ENCODE measurements at regions not wholly inside any gene's neighbourhood (a gene's known extent, or its start where the extent isn't known, plus 50 kb on each side); places are given as distances from the start of the nearest gene placed in this dataset.

DNA sequence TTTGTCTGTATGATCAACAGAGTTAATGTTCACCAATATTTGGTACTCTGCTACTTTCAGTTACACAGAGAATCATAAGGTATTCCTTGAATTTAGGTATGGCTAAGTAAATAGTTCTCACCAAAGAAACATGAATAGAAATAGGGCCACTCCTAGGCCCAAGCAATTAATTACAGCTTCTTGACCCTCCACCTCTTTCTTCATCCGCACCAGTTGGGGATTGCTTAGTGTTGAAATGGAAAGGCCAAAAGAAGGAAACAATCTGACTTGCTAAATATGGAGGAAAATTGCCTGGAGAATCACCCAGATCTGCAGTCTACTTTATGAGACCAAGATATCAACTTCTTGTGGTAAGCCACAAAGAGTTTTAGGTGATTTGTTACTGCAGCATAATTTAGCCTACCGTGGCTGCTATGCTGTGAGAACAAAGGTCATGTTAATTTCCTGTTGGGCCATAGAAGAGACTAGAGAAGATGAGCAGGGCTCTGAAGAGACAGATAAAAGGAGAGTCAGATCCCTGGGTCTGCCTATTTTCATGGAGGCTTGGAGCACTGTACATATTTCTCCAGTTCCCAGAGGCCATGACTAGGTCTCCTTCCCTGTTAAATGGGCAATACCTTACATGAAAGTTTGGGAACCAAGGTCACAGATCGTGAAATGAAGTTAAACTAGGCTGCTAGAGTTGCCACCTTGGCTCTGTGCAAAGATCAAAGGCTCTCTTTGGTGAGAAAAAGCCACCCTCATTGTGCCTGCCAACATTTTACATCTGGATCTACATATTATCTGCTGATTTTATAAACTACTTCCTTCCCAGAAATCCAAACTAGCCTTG, 93.3 kb upstream of the GDF10 start:
- H3K27me3 ChIP-seq (ENCODE audit: control insufficient read depth, insufficient read depth, low read length), result no peaks in the 10 kb centered on the region; the same call in 1 of the 2 replicates
- no peak overlapping the region for H3K4me3 ChIP-seq (ENCODE audit: low read depth in 2 of 2, low read length in 2 of 2)
- no peaks in the 10 kb centered on the region for H3K4me1 ChIP-seq (ENCODE audit: control insufficient read depth, insufficient read depth, low read length)
- H3K27ac ChIP-seq (ENCODE audit: low read length), result no peak overlapping the region
- ATAC-seq (no peak), DNase-seq (ENCODE audit: low read depth, low spot score) (no peak)
- no peaks in the 10 kb centered on the region for H3K9me3 ChIP-seq (ENCODE audit: control insufficient read depth, insufficient read depth, low read depth, low read length)
- CTCF ChIA-PET, result no interaction called here
- no TSS peak for BruUV-seq (replicated peaks)
- intact Hi-C loops (cut with micrococcal nuclease; ENCODE audit: unreplicated experiment) (no loop called here), in situ Hi-C loops (cut with HindIII; ENCODE audit: low pct_unique_long_range_greater_than_20kb, low sequenced_read_pairs) (no loop called here)
- TF ChIP-seq SIN3A (IDR thresholded peaks at IDR 0.05; ENCODE audit: borderline replicate concordance, insufficient read depth, low read depth, low read length) (no peak), TCF7L2 (IDR thresholded peaks at IDR 0.05; ENCODE audit: low read depth, low read length) (no peak), POLR2AphosphoS5 (IDR thresholded peaks at IDR 0.05; ENCODE audit: low read depth, low read length) (no peak)
- TF ChIP-seq, protein P1, sequence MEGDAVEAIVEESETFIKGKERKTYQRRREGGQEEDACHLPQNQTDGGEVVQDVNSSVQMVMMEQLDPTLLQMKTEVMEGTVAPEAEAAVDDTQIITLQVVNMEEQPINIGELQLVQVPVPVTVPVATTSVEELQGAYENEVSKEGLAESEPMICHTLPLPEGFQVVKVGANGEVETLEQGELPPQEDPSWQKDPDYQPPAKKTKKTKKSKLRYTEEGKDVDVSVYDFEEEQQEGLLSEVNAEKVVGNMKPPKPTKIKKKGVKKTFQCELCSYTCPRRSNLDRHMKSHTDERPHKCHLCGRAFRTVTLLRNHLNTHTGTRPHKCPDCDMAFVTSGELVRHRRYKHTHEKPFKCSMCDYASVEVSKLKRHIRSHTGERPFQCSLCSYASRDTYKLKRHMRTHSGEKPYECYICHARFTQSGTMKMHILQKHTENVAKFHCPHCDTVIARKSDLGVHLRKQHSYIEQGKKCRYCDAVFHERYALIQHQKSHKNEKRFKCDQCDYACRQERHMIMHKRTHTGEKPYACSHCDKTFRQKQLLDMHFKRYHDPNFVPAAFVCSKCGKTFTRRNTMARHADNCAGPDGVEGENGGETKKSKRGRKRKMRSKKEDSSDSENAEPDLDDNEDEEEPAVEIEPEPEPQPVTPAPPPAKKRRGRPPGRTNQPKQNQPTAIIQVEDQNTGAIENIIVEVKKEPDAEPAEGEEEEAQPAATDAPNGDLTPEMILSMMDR (IDR thresholded peaks at IDR 0.05), result no peak
- TF ChIP-seq, protein P2, sequence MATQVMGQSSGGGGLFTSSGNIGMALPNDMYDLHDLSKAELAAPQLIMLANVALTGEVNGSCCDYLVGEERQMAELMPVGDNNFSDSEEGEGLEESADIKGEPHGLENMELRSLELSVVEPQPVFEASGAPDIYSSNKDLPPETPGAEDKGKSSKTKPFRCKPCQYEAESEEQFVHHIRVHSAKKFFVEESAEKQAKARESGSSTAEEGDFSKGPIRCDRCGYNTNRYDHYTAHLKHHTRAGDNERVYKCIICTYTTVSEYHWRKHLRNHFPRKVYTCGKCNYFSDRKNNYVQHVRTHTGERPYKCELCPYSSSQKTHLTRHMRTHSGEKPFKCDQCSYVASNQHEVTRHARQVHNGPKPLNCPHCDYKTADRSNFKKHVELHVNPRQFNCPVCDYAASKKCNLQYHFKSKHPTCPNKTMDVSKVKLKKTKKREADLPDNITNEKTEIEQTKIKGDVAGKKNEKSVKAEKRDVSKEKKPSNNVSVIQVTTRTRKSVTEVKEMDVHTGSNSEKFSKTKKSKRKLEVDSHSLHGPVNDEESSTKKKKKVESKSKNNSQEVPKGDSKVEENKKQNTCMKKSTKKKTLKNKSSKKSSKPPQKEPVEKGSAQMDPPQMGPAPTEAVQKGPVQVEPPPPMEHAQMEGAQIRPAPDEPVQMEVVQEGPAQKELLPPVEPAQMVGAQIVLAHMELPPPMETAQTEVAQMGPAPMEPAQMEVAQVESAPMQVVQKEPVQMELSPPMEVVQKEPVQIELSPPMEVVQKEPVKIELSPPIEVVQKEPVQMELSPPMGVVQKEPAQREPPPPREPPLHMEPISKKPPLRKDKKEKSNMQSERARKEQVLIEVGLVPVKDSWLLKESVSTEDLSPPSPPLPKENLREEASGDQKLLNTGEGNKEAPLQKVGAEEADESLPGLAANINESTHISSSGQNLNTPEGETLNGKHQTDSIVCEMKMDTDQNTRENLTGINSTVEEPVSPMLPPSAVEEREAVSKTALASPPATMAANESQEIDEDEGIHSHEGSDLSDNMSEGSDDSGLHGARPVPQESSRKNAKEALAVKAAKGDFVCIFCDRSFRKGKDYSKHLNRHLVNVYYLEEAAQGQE (IDR thresholded peaks at IDR 0.05; ENCODE audit: insufficient read depth in 1 of 2, low read depth in 2 of 2, low read length in 1 of 2), result no peak
- no peaks in the 10 kb centered on the region for H3K36me3 ChIP-seq (ENCODE audit: control insufficient read depth, insufficient read depth, low read length)
- POLR2A ChIA-PET, result no interaction called here

DNA sequence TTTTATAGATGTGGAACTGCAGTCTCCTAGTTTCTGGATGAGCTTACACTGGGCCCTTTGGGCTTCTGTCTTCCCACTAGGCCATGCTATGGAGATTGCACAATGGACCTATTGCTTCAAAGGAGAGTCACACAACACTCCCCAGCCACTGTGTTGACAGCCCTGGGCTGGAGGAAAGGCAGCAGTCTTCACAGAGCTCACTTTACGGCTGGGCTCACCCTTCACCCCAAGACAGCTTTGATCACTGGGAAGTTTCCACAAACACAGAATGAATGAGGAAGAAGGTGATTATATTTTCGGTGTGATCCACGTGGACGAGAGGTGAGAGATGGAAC, 92.7 kb upstream of the GDF10 start:
- no TSS peak for BruUV-seq (replicated peaks)
- TF ChIP-seq TCF7L2 (IDR thresholded peaks at IDR 0.05; ENCODE audit: low read depth, low read length) (no peak), SIN3A (IDR thresholded peaks at IDR 0.05; ENCODE audit: borderline replicate concordance, insufficient read depth, low read depth, low read length) (no peak), POLR2AphosphoS5 (IDR thresholded peaks at IDR 0.05; ENCODE audit: low read depth, low read length) (no peak)
- TF ChIP-seq, protein P2 (IDR thresholded peaks at IDR 0.05; ENCODE audit: insufficient read depth in 1 of 2, low read depth in 2 of 2, low read length in 1 of 2), result no peak
- TF ChIP-seq, protein P1 (IDR thresholded peaks at IDR 0.05), result no peak
- no peak for DNase-seq (ENCODE audit: low read depth, low spot score)
- no peak overlapping the region for H3K27ac ChIP-seq (ENCODE audit: low read length)
- intact Hi-C loops (cut with micrococcal nuclease; ENCODE audit: unreplicated experiment) (no loop called here), in situ Hi-C loops (cut with HindIII; ENCODE audit: low pct_unique_long_range_greater_than_20kb, low sequenced_read_pairs) (no loop called here)
- no peak overlapping the region for H3K4me3 ChIP-seq (ENCODE audit: low read depth in 2 of 2, low read length in 2 of 2)
- ATAC-seq, result no peak
- POLR2A ChIA-PET, result no interaction called here
- no peaks in the 10 kb centered on the region for H3K4me1 ChIP-seq (ENCODE audit: control insufficient read depth, insufficient read depth, low read length)
- CTCF ChIA-PET, result no interaction called here
- H3K9me3 ChIP-seq (ENCODE audit: control insufficient read depth, insufficient read depth, low read depth, low read length), result no peaks in the 10 kb centered on the region
- no peaks in the 10 kb centered on the region for H3K36me3 ChIP-seq (ENCODE audit: control insufficient read depth, insufficient read depth, low read length)
- no peaks in the 10 kb centered on the region; the same call in 1 of the 2 replicates for H3K27me3 ChIP-seq (ENCODE audit: control insufficient read depth, insufficient read depth, low read length)
